ENCODE measurements at regions not wholly inside any gene's neighbourhood (a gene's known extent, or its start where the extent isn't known, plus 50 kb on each side); places are given as distances from the start of the nearest gene placed in this dataset.

- no peak for TF ChIP-seq POLR2A (IDR thresholded peaks at IDR 0.05)
- TF ChIP-seq CTCF (IDR thresholded peaks at IDR 0.05), result no peak
These were observed 130.9 kb downstream of the PAX1 start for GRCh38 chr20:21836346-21836745.
